ENCODE measurements at regions not wholly inside any gene's neighbourhood (a gene's known extent, or its start where the extent isn't known, plus 50 kb on each side); places are given as distances from the start of the nearest gene placed in this dataset.

GRCh38 chr4:108540536-108540935, 79.8 kb upstream of the RPL34 start:
- Histone ChIP-seq H3K4me2 (no peak overlapping the region), H2AFZ (ENCODE audit: low read depth) (no peak overlapping the region), H3K27ac (no peak overlapping the region), H3K4me1 (ENCODE audit: low read depth, poor library complexity, severe bottlenecking) (no peaks in the 10 kb centered on the region), H3K27me3 (ENCODE audit: insufficient read depth, low read depth) (no peaks in the 10 kb centered on the region), H3K36me3 (ENCODE audit: insufficient read depth) (no peaks in the 10 kb centered on the region), H3K9ac (no peak overlapping the region), H4K20me1 (ENCODE audit: insufficient read depth) (no peaks in the 10 kb centered on the region), H3K79me2 (ENCODE audit: insufficient read depth, low read depth) (no peaks in the 10 kb centered on the region), H3K4me3 (IDR thresholded peaks at IDR 0.05; ENCODE audit: insufficient read depth, low read depth, low read length) (no peak overlapping the region)
- TF ChIP-seq CTCF (conservative IDR thresholded peaks at IDR 0.05; ENCODE audit: low read depth, low read length), result no peak

GRCh38 chr4:108536577-108536976, 83.8 kb upstream of the RPL34 start:
- no peaks in the 10 kb centered on the region for H3K79me2 ChIP-seq (ENCODE audit: insufficient read depth, low read depth)
- no peak overlapping the region for H3K4me2 ChIP-seq
- H3K4me1 ChIP-seq (ENCODE audit: low read depth, poor library complexity, severe bottlenecking), result no peaks in the 10 kb centered on the region
- no peaks in the 10 kb centered on the region for H3K36me3 ChIP-seq (ENCODE audit: insufficient read depth)
- no peak for TF ChIP-seq CTCF (conservative IDR thresholded peaks at IDR 0.05; ENCODE audit: low read depth, low read length)
- no peaks in the 10 kb centered on the region for H3K27me3 ChIP-seq (ENCODE audit: insufficient read depth, low read depth)
- H4K20me1 ChIP-seq (ENCODE audit: insufficient read depth), result no peaks in the 10 kb centered on the region
- H2AFZ ChIP-seq (ENCODE audit: low read depth), result no peak overlapping the region
- no peak overlapping the region for H3K4me3 ChIP-seq (IDR thresholded peaks at IDR 0.05; ENCODE audit: insufficient read depth, low read depth, low read length)
- no peak overlapping the region for H3K9ac ChIP-seq
- no peak overlapping the region for H3K27ac ChIP-seq

- Histone ChIP-seq H3K27ac (no peak overlapping the region), H3K4me1 (ENCODE audit: low read depth, poor library complexity, severe bottlenecking) (no peaks in the 10 kb centered on the region), H3K4me2 (no peak overlapping the region), H3K27me3 (ENCODE audit: insufficient read depth, low read depth) (no peaks in the 10 kb centered on the region), H3K79me2 (ENCODE audit: insufficient read depth, low read depth) (no peaks in the 10 kb centered on the region), H3K9ac (no peak overlapping the region), H4K20me1 (ENCODE audit: insufficient read depth) (no peaks in the 10 kb centered on the region), H2AFZ (ENCODE audit: low read depth) (no peak overlapping the region), H3K4me3 (IDR thresholded peaks at IDR 0.05; ENCODE audit: insufficient read depth, low read depth, low read length) (no peak overlapping the region), H3K36me3 (ENCODE audit: insufficient read depth) (no peaks in the 10 kb centered on the region)
- no peak for TF ChIP-seq CTCF (conservative IDR thresholded peaks at IDR 0.05; ENCODE audit: low read depth, low read length)
These were observed 84.6 kb upstream of the RPL34 start for GRCh38 chr4:108535757-108536156.

GRCh38 chr4:108533876-108534275, 86.5 kb upstream of the RPL34 start:
- H2AFZ ChIP-seq (ENCODE audit: low read depth), result no peak overlapping the region
- no peak overlapping the region for H3K4me3 ChIP-seq (IDR thresholded peaks at IDR 0.05; ENCODE audit: insufficient read depth, low read depth, low read length)
- no peaks in the 10 kb centered on the region for H4K20me1 ChIP-seq (ENCODE audit: insufficient read depth)
- H3K27ac ChIP-seq, result no peak overlapping the region
- no peaks in the 10 kb centered on the region for H3K27me3 ChIP-seq (ENCODE audit: insufficient read depth, low read depth)
- no peaks in the 10 kb centered on the region for H3K79me2 ChIP-seq (ENCODE audit: insufficient read depth, low read depth)
- no peaks in the 10 kb centered on the region for H3K36me3 ChIP-seq (ENCODE audit: insufficient read depth)
- no peak overlapping the region for H3K4me2 ChIP-seq
- no peak overlapping the region for H3K9ac ChIP-seq
- TF ChIP-seq CTCF (conservative IDR thresholded peaks at IDR 0.05; ENCODE audit: low read depth, low read length), result no peak
- H3K4me1 ChIP-seq (ENCODE audit: low read depth, poor library complexity, severe bottlenecking), result no peaks in the 10 kb centered on the region
